ENCODE measurements at regions not wholly inside any gene's neighbourhood (a gene's known extent, or its start where the extent isn't known, plus 50 kb on each side); places are given as distances from the start of the nearest gene placed in this dataset.

- Mint-ChIP-seq H3K9me3 (peaks cover 56% of the 10 kb centered on the region), H3K27ac (no peak overlapping the region), H3K36me3 (ENCODE audit: low read depth) (peaks cover 5% of the 10 kb centered on the region; the same call in 1 of the 2 replicates), H3K27me3 (ENCODE audit: insufficient read depth) (peaks cover 2% of the 10 kb centered on the region; the same call in 1 of the 2 replicates), H3K4me1 (ENCODE audit: low read depth) (no peaks in the 10 kb centered on the region), H3K4me3 (no peak overlapping the region)
- no peak for TF ChIP-seq CTCF (IDR thresholded peaks at IDR 0.05)
- DNase-seq = no peak
Measured at GRCh38 chr17:33944412-33944811, 310.7 kb upstream of the CCL2 start.

- Mint-ChIP-seq H3K9me3 (peaks cover 56% of the 10 kb centered on the region), H3K4me3 (no peak overlapping the region), H3K4me1 (ENCODE audit: low read depth) (no peaks in the 10 kb centered on the region), H3K27me3 (ENCODE audit: insufficient read depth) (peaks cover 2% of the 10 kb centered on the region; the same call in 1 of the 2 replicates), H3K27ac (no peak overlapping the region), H3K36me3 (ENCODE audit: low read depth) (peaks cover 5% of the 10 kb centered on the region; the same call in 1 of the 2 replicates)
- TF ChIP-seq CTCF (IDR thresholded peaks at IDR 0.05) = no peak
- DNase-seq = no peak
Measured at GRCh38 chr17:33944826-33945225, 310.3 kb upstream of the CCL2 start.

GRCh38 chr17:33945646-33946546 lies 309.2 kb upstream of the CCL2 start:
- Mint-ChIP-seq H3K4me1 (ENCODE audit: low read depth) (no peaks in the 10 kb centered on the region), H3K36me3 (ENCODE audit: low read depth) (peaks cover 5% of the 10 kb centered on the region; the same call in 1 of the 2 replicates), H3K4me3 (no peak overlapping the region), H3K9me3 (peaks cover 53% of the 10 kb centered on the region), H3K27ac (no peak overlapping the region), H3K27me3 (ENCODE audit: insufficient read depth) (peaks cover 2% of the 10 kb centered on the region; the same call in 1 of the 2 replicates)
- no peak for TF ChIP-seq CTCF (IDR thresholded peaks at IDR 0.05)
- no peak for DNase-seq

- no peaks in the 10 kb centered on the region for H3K4me1 Mint-ChIP-seq (ENCODE audit: low read depth)
- peaks cover 46% of the 10 kb centered on the region for H3K9me3 Mint-ChIP-seq
- no peak overlapping the region for H3K4me3 Mint-ChIP-seq
- H3K36me3 Mint-ChIP-seq (ENCODE audit: low read depth) = peaks cover 5% of the 10 kb centered on the region; the same call in 1 of the 2 replicates
- no peak for TF ChIP-seq CTCF (IDR thresholded peaks at IDR 0.05)
- H3K27me3 Mint-ChIP-seq (ENCODE audit: insufficient read depth) = peaks cover 2% of the 10 kb centered on the region; the same call in 1 of the 2 replicates
- H3K27ac Mint-ChIP-seq = no peak overlapping the region
- DNase-seq = no peak
Measured at GRCh38 chr17:33947762-33948161, 307.3 kb upstream of the CCL2 start.

GRCh38 chr17:33948309-33948708 lies 306.8 kb upstream of the CCL2 start:
- Mint-ChIP-seq H3K9me3 (peaks cover 47% of the 10 kb centered on the region), H3K4me3 (no peak overlapping the region), H3K27me3 (ENCODE audit: insufficient read depth) (peaks cover 2% of the 10 kb centered on the region; the same call in 1 of the 2 replicates), H3K4me1 (ENCODE audit: low read depth) (no peaks in the 10 kb centered on the region), H3K27ac (no peak overlapping the region), H3K36me3 (ENCODE audit: low read depth) (peaks cover 5% of the 10 kb centered on the region; the same call in 1 of the 2 replicates)
- DNase-seq = no peak
- no peak for TF ChIP-seq CTCF (IDR thresholded peaks at IDR 0.05)
